K562 (cell line): ENCODE measurements at regions not wholly inside any gene's neighbourhood (a gene's known extent, or its start where the extent isn't known, plus 50 kb on each side); places are given as distances from the start of the nearest gene placed in this dataset.

ENCODE experiments used
- ATAC-seq: fragments of 200-7000 bp; cut with Tn5 transposase; 3 replicates; pipeline ENCODE4 v1.9.1; 2020; ENCODE audit warnings: moderate library complexity
- BruUV-seq: library from RNA; stranded (reverse); fragments of 400-500 nt; replicated peaks from 2 replicates; lab custom pipeline; 2021; lab: Mats Ljungman, UMichigan
- CTCF ChIA-PET: fragments of 300-600 bp; formaldehyde crosslinking; extraction: SDS; loops from one replicate; lab custom pipeline; 2021; ENCODE audit warnings: low intra/inter-chr PET ratio; lab: Yijun Ruan, JAX
- POLR2A ChIA-PET: fragments of 300-600, 350-650 bp; sonication (Branson Sonifier 250); formaldehyde crosslinking; extraction: SDS; loops from one replicate; lab custom pipeline; 2021; ENCODE audit warnings: antibody characterized with exemption, inconsistent platforms; lab: Yijun Ruan, JAX
- DNase-seq, 4 experiments: peaks; one replicate each; pipeline versions ENCODE4 v3.0.0 to v3.0.0-alpha.2; 2011 to 2018; ENCODE audit warnings: low spot score in 3 of 4, mixed read lengths in 3 of 4; ENCODE audit errors: extremely low read depth in 1 of 4
- FAIRE-seq: peaks from 2 replicates; lab custom pipeline; 2011; peaks lifted over from hg19 to GRCh38; lab: Jason Lieb, UNC
- H2AFZ ChIP-seq: 2 replicates; pipeline ENCODE4 v1.6.0; 2011; ENCODE audit warnings: low read depth, low read length, control low read depth, inconsistent platforms
- H3K27ac ChIP-seq: fragments of 200-600 bp; 3 replicates; pipeline ENCODE4 v1.8.0; 2011; ENCODE audit warnings: low read depth, mild to moderate bottlenecking, control low read depth, inconsistent platforms, low read length, moderate library complexity, mixed read lengths; ENCODE audit errors: extremely low read depth
- H3K27me3 ChIP-seq, 2 experiments: fragments of 300-600 bp in 1 of 2; 2 replicates in 1 of 2; 3 replicates in 1 of 2; pipeline versions ENCODE4 v1.6.0 to v1.8.0; 2011; ENCODE audit warnings: inconsistent platforms in 2 of 2, low read length in 2 of 2, mild to moderate bottlenecking in 1 of 2, mixed read lengths in 1 of 2, moderate library complexity in 1 of 2; ENCODE audit not compliant: control insufficient read depth in 2 of 2, insufficient read depth in 2 of 2
- H3K36me3 ChIP-seq: fragments of 300-600 bp; 3 replicates; pipeline ENCODE4 v1.8.0; 2011; ENCODE audit warnings: mild to moderate bottlenecking, low read length, inconsistent platforms; ENCODE audit not compliant: control insufficient read depth, insufficient read depth
- H3K4me1 ChIP-seq, 2 experiments: fragments of 200-600 bp in 1 of 2; replicated peaks in 1 of 2; 2 replicates in 1 of 2; 3 replicates in 1 of 2; pipeline versions ENCODE4 v1.5.1 to v1.8.0; 2011; ENCODE audit warnings: inconsistent platforms in 2 of 2, low read length in 2 of 2, mild to moderate bottlenecking in 1 of 2, mixed read lengths in 1 of 2, moderate library complexity in 1 of 2; ENCODE audit not compliant: control insufficient read depth in 2 of 2, insufficient read depth in 2 of 2
- H3K4me2 ChIP-seq: 2 replicates; pipeline ENCODE4 v1.6.1; 2011; ENCODE audit warnings: low read length, control low read depth, inconsistent platforms, mixed read lengths; ENCODE audit not compliant: insufficient read depth
- H3K4me3 ChIP-seq: fragments of 200-600 bp; sonication (generic), shearing (Covaris generic); 2 replicates; pipeline ENCODE4 v1.5.1; 2016; ENCODE audit warnings: control low read depth, inconsistent platforms
- H3K79me2 ChIP-seq: fragments of 200-600 bp; 3 replicates; pipeline ENCODE4 v1.8.0; 2011; ENCODE audit warnings: low read length, inconsistent platforms; ENCODE audit not compliant: control insufficient read depth, insufficient read depth
- H3K9ac ChIP-seq, 2 experiments: 2 replicates each; pipeline versions ENCODE4 v1.6.0 to v1.6.1; 2011; ENCODE audit warnings: low read depth in 2 of 2, low read length in 2 of 2, control low read depth in 1 of 2, inconsistent platforms in 1 of 2, mild to moderate bottlenecking in 1 of 2, mixed read lengths in 1 of 2; ENCODE audit not compliant: insufficient read depth in 1 of 2
- H3K9me1 ChIP-seq: one replicate; pipeline ENCODE4 v1.6.0; 2011; ENCODE audit warnings: inconsistent platforms, mild to moderate bottlenecking, low read length, moderate library complexity; ENCODE audit not compliant: control insufficient read depth, insufficient read depth
- H3K9me3 ChIP-seq: replicated peaks from 2 replicates; pipeline ENCODE4 v1.5.1; 2011; ENCODE audit warnings: low read depth, low read length, inconsistent platforms; ENCODE audit not compliant: control insufficient read depth, insufficient read depth
- H4K20me1 ChIP-seq: replicated peaks from 2 replicates; pipeline ENCODE4 v1.6.1; 2011; ENCODE audit warnings: low read length, inconsistent platforms, mixed read lengths; ENCODE audit not compliant: control insufficient read depth, insufficient read depth
- ATF7 ChIP-seq: fragments of 450-650 bp; IDR thresholded peaks from 2 replicates; pipeline ENCODE4 v1.7.1; 2014; ENCODE audit warnings: mild to moderate bottlenecking, moderate library complexity
- CEBPG ChIP-seq, 3 experiments: fragments of 200-800 bp in 1 of 3; sonication (Bioruptor generic) in 1 of 3; sonication (generic) in 1 of 3; formaldehyde crosslinking in 1 of 3; IDR thresholded peaks in 2 of 3; conservative IDR thresholded peaks in 1 of 3; 2 replicates each; pipeline versions ENCODE4 v1.6.1 to v1.8.0; 2016 to 2022; ENCODE audit warnings: missing compliant biosample characterization in 2 of 3, missing genetic modification characterization in 2 of 3, mild to moderate bottlenecking in 1 of 3, missing genetic modification reagents in 1 of 3
- CEBPZ ChIP-seq: fragments of 150-350 bp; IDR thresholded peaks from 2 replicates; pipeline ENCODE4 v1.6.1; 2014; ENCODE audit warnings: low read depth, mild to moderate bottlenecking, low read length, borderline replicate concordance
- CHD4 ChIP-seq: fragments of 200-600 bp; sonication (generic); IDR thresholded peaks from 3 replicates; pipeline ENCODE4 v1.6.1; 2012; ENCODE audit warnings: low read depth, mild to moderate bottlenecking, mixed read lengths, low read length, inconsistent platforms; ENCODE audit not compliant: insufficient read depth, insufficient replicate concordance, poor library complexity, severe bottlenecking
- DMBX1 ChIP-seq: fragments of 250-450 bp; sonication (Bioruptor Pico); IDR thresholded peaks from 2 replicates; pipeline ENCODE4 v1.8.0; 2022; ENCODE audit warnings: inconsistent platforms, mild to moderate bottlenecking, moderate library complexity, borderline replicate concordance
- GABPA ChIP-seq: fragments of 200-800 bp; sonication (Bioruptor generic); conservative IDR thresholded peaks from 2 replicates; pipeline ENCODE4 v1.6.1; 2016; ENCODE audit warnings: low read depth, missing genetic modification characterization, missing compliant biosample characterization
- MCM7 ChIP-seq, 2 experiments: fragments of 450-650 bp; IDR thresholded peaks; 2 replicates each; pipeline ENCODE4 v1.6.1; 2016 to 2018
- MTA2 ChIP-seq: fragments of 450-650 bp; IDR thresholded peaks from 2 replicates; pipeline ENCODE4 v1.6.1; 2016; ENCODE audit warnings: low read depth
- NCOR1 ChIP-seq: fragments of 450-650 bp; IDR thresholded peaks from 2 replicates; pipeline ENCODE4 v1.6.1; 2016; ENCODE audit warnings: mild to moderate bottlenecking, moderate library complexity
- NEUROD1 ChIP-seq: fragments of 150-350 bp; IDR thresholded peaks from 2 replicates; pipeline ENCODE4 v1.6.1; 2014; ENCODE audit warnings: borderline replicate concordance, low read length, low read depth; ENCODE audit not compliant: partially characterized antibody
- PRMT5 ChIP-seq: sonication (generic); formaldehyde crosslinking; IDR thresholded peaks from 2 replicates; pipeline ENCODE4 v1.5.0; 2020; ENCODE audit warnings: missing genetic modification reagents
- RCOR1 ChIP-seq, 2 experiments: IDR thresholded peaks; 2 replicates each; pipeline ENCODE4 v1.6.1; 2012; ENCODE audit warnings: low read depth in 2 of 2, low read length in 2 of 2, borderline replicate concordance in 1 of 2, improper control_type of control experiment in 1 of 2
- RNF2 ChIP-seq: sonication (generic); IDR thresholded peaks from 2 replicates; pipeline ENCODE4 v1.6.1; 2016
- STAG1 ChIP-seq: sonication (generic); formaldehyde crosslinking; IDR thresholded peaks from 2 replicates; pipeline ENCODE4 v1.5.0; 2020; ENCODE audit warnings: missing genetic modification reagents, borderline replicate concordance
- STAT5A ChIP-seq: IDR thresholded peaks from 2 replicates; pipeline ENCODE4 v1.6.1; 2012; ENCODE audit warnings: low read length, inconsistent platforms, borderline replicate concordance
- TAL1 ChIP-seq: fragments of 450-650 bp; IDR thresholded peaks from 2 replicates; pipeline ENCODE4 v1.6.1; 2016; ENCODE audit warnings: mild to moderate bottlenecking
- TEAD4 ChIP-seq, 2 experiments: sonication (generic) in 1 of 2; formaldehyde crosslinking in 1 of 2; IDR thresholded peaks; 2 replicates each; pipeline versions ENCODE4 v1.6.1 to v1.8.0; 2012 to 2022; ENCODE audit warnings: borderline replicate concordance in 1 of 2, inconsistent platforms in 1 of 2, low read length in 1 of 2, mild to moderate bottlenecking in 1 of 2, missing genetic modification reagents in 1 of 2
- XRCC3 ChIP-seq: fragments of 450-650 bp; IDR thresholded peaks from 2 replicates; pipeline ENCODE4 v1.6.1; 2017; ENCODE audit warnings: mild to moderate bottlenecking, moderate library complexity
- ZBTB17 ChIP-seq: fragments of 450-650 bp; formaldehyde crosslinking; IDR thresholded peaks from 2 replicates; pipeline ENCODE4 v1.4.0; 2020; ENCODE audit warnings: mild to moderate bottlenecking
- WGBS: fragments of 100-300 bp; shearing (Covaris generic); methylation state at CpG from one replicate; pipeline ENCODE4 v1.1.6; 2016; ENCODE audit warnings: low coverage, mixed read lengths; ENCODE audit not compliant: insufficient coverage; ENCODE audit errors: missing lambda C conversion rate; 5-methylcytosine and 5-hydroxymethylcytosine counted together
- in situ Hi-C: fragments of 300-500 bp; cut with MboI; formaldehyde crosslinking; loops from 4 replicates; pipeline ENCODE4 v1.15.0; 2018; ENCODE audit warnings: inconsistent platforms, mixed read lengths
- intact Hi-C: fragments of 100-400 bp; cut with micrococcal nuclease; formaldehyde crosslinking; loops from 2 replicates; pipeline ENCODE4 v1.14.2; 2022
- TF ChIP-seq, protein P1 (sequence below): IDR thresholded peaks from 2 replicates; pipeline ENCODE4 v1.6.1; 2011; ENCODE audit not compliant: insufficient read length; ENCODE audit errors: extremely low read depth

- intact Hi-C loops: no loop called here
- 0% methylated on average over 6 of the region's 6 CpGs for WGBS
- no peak for FAIRE-seq
- no peak overlapping the region for H3K27ac ChIP-seq
- H3K4me2 ChIP-seq: no peak overlapping the region
- H3K9me1 ChIP-seq: no peaks in the 10 kb centered on the region
- H3K9ac ChIP-seq: no peak overlapping the region
- H3K9me3 ChIP-seq: no peaks in the 10 kb centered on the region
- H2AFZ ChIP-seq: no peak overlapping the region
- in situ Hi-C loops: no loop called here
- no peaks in the 10 kb centered on the region for H3K36me3 ChIP-seq
- POLR2A ChIA-PET: interaction anchor here (0.5 to 0.6 kb wide), 2 partner anchors 156 to 1034 kb away, joined by 3 to 4 read pairs; no protein-coding TSS in a partner anchor
- no peaks in the 10 kb centered on the region for H4K20me1 ChIP-seq
- peak; percentile 61 for ATAC-seq
- no TSS peak for BruUV-seq
- H3K27me3 ChIP-seq: peaks cover 0 to 4% of the 10 kb centered on the region in 2 experiments; a peak in 3 of 5 replicates
- no peaks in the 10 kb centered on the region; a peak in 2 of 5 replicates for H3K4me1 ChIP-seq
- no peak overlapping the region for H3K4me3 ChIP-seq
- H3K79me2 ChIP-seq: no peaks in the 10 kb centered on the region
- DNase-seq: peak in 2 of 4 experiments; percentile 17 to 21
- CTCF ChIA-PET: interaction anchor here (0.6 kb wide), 1 partner anchor 251 kb away, joined by 4 read pairs; no protein-coding TSS in a partner anchor
- TF ChIP-seq XRCC3: no peak
- peak; percentile 26; the same call in 1 of the 2 replicates for TF ChIP-seq STAT5A
- TF ChIP-seq TAL1: peak; percentile 61
- no peak for TF ChIP-seq CHD4
- TF ChIP-seq, protein P1, sequence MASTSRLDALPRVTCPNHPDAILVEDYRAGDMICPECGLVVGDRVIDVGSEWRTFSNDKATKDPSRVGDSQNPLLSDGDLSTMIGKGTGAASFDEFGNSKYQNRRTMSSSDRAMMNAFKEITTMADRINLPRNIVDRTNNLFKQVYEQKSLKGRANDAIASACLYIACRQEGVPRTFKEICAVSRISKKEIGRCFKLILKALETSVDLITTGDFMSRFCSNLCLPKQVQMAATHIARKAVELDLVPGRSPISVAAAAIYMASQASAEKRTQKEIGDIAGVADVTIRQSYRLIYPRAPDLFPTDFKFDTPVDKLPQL: no peak
- TF ChIP-seq CEBPG (CRISPR knock-in tag; IDR thresholded peaks at IDR 0.05): no peak
- no peak for TF ChIP-seq CEBPG (tag; conservative IDR thresholded peaks at IDR 0.05 in 1 of 2, IDR thresholded peaks at IDR 0.05 in 1 of 2)
- TF ChIP-seq NCOR1: 0 out of 2 replicates have a peak, but pooled peaks have one; percentile 40
- no peak for TF ChIP-seq DMBX1 (CRISPR knock-in tag)
- TF ChIP-seq MTA2: no peak
- no peak for TF ChIP-seq ATF7
- no peak for TF ChIP-seq GABPA (tag)
- no peak for TF ChIP-seq ZBTB17
- peak; percentile 81 for TF ChIP-seq TEAD4 (IDR thresholded peaks at IDR 0.05; ENCODE audit: low read length)
- no peak for TF ChIP-seq TEAD4 (CRISPR knock-in tag; IDR thresholded peaks at IDR 0.05; ENCODE audit: borderline replicate concordance)
- no peak for TF ChIP-seq NEUROD1
- TF ChIP-seq MCM7 (IDR thresholded peaks at IDR 0.05): no peak
- no peak for TF ChIP-seq PRMT5 (CRISPR knock-in tag)
- no peak for TF ChIP-seq STAG1 (CRISPR knock-in tag)
- peak in 1 of 2 experiments; percentile 59; a peak in 1 of 4 replicates for TF ChIP-seq RCOR1 (IDR thresholded peaks at IDR 0.05; ENCODE audit: borderline replicate concordance in 1 of 2, low read depth in 2 of 2, low read length in 2 of 2)
- TF ChIP-seq RNF2: no peak
- no peak for TF ChIP-seq CEBPZ
Observed at GRCh38 chr10:94239696-94240095, 123.0 kb downstream of the NOC3L start.
